IPS-18a (cell line): ENCODE measurements at regions not wholly inside any gene's neighbourhood (a gene's known extent, or its start where the extent isn't known, plus 50 kb on each side); places are given as distances from the start of the nearest gene placed in this dataset.

Source experiments
- H3K27ac ChIP-seq: one replicate; pipeline ENCODE4 v1.5.1; 2013; ENCODE audit warnings: low read length
- H3K27me3 ChIP-seq: one replicate; pipeline ENCODE4 v1.6.1; 2013; ENCODE audit warnings: mild to moderate bottlenecking, low read length; ENCODE audit not compliant: control insufficient read depth, insufficient read depth
- H3K36me3 ChIP-seq: one replicate; pipeline ENCODE4 v1.6.1; 2013; ENCODE audit warnings: low read depth, low read length; ENCODE audit not compliant: control insufficient read depth
- H3K4me1 ChIP-seq: one replicate; pipeline ENCODE4 v1.6.1; 2013; ENCODE audit warnings: low read depth, low read length; ENCODE audit not compliant: control insufficient read depth
- H3K4me3 ChIP-seq: one replicate; pipeline ENCODE4 v1.5.1; 2013; ENCODE audit warnings: low read length
- H3K9ac ChIP-seq: one replicate; pipeline ENCODE4 v1.6.1; 2013; ENCODE audit warnings: mild to moderate bottlenecking, low read length, moderate library complexity
- H3K9me3 ChIP-seq: one replicate; pipeline ENCODE4 v1.6.1; 2013; ENCODE audit warnings: low read depth, low read length; ENCODE audit not compliant: control insufficient read depth

- H3K9ac ChIP-seq, result no peak overlapping the region
- no peak overlapping the region for H3K27ac ChIP-seq
- H3K4me1 ChIP-seq, result peaks cover 10% of the 10 kb centered on the region
- H3K4me3 ChIP-seq, result no peak overlapping the region
- no peaks in the 10 kb centered on the region for H3K36me3 ChIP-seq
- H3K9me3 ChIP-seq, result no peaks in the 10 kb centered on the region
- H3K27me3 ChIP-seq, result no peaks in the 10 kb centered on the region
These were observed 1913.1 kb upstream of the PIK3C3 start for GRCh38 chr18:40041951-40042350.

GRCh38 chr18:40040574-40040973 is 1914.5 kb upstream of the PIK3C3 start:
- H3K36me3 ChIP-seq, result no peaks in the 10 kb centered on the region
- H3K4me3 ChIP-seq, result no peak overlapping the region
- H3K9me3 ChIP-seq, result no peaks in the 10 kb centered on the region
- H3K4me1 ChIP-seq, result peaks cover 10% of the 10 kb centered on the region
- no peak overlapping the region for H3K27ac ChIP-seq
- no peaks in the 10 kb centered on the region for H3K27me3 ChIP-seq
- no peak overlapping the region for H3K9ac ChIP-seq

- H3K9ac ChIP-seq, result no peak overlapping the region
- H3K9me3 ChIP-seq, result no peaks in the 10 kb centered on the region
- no peak overlapping the region for H3K27ac ChIP-seq
- no peaks in the 10 kb centered on the region for H3K36me3 ChIP-seq
- H3K27me3 ChIP-seq, result no peaks in the 10 kb centered on the region
- H3K4me1 ChIP-seq, result peaks cover 10% of the 10 kb centered on the region
- no peak overlapping the region for H3K4me3 ChIP-seq
These were observed 1917.7 kb upstream of the PIK3C3 start for GRCh38 chr18:40037356-40037755.

- H3K4me3 ChIP-seq, result no peak overlapping the region
- H3K27me3 ChIP-seq, result no peaks in the 10 kb centered on the region
- H3K9ac ChIP-seq, result no peak overlapping the region
- H3K27ac ChIP-seq, result no peak overlapping the region
- peaks cover 5% of the 10 kb centered on the region for H3K4me1 ChIP-seq
- no peaks in the 10 kb centered on the region for H3K9me3 ChIP-seq
- H3K36me3 ChIP-seq, result no peaks in the 10 kb centered on the region
These were observed 1918.2 kb upstream of the PIK3C3 start for GRCh38 chr18:40036861-40037260.

- Histone ChIP-seq H3K27me3 (no peaks in the 10 kb centered on the region), H3K27ac (no peak overlapping the region), H3K4me3 (no peak overlapping the region), H3K36me3 (no peaks in the 10 kb centered on the region), H3K4me1 (no peaks in the 10 kb centered on the region), H3K9me3 (no peaks in the 10 kb centered on the region), H3K9ac (no peak overlapping the region)
These were observed 1919.1 kb upstream of the PIK3C3 start for GRCh38 chr18:40035966-40036365.

GRCh38 chr18:40032076-40032475 is 1923.0 kb upstream of the PIK3C3 start:
- H3K4me3 ChIP-seq, result no peak overlapping the region
- H3K9me3 ChIP-seq, result no peaks in the 10 kb centered on the region
- H3K4me1 ChIP-seq, result no peaks in the 10 kb centered on the region
- no peak overlapping the region for H3K27ac ChIP-seq
- no peaks in the 10 kb centered on the region for H3K36me3 ChIP-seq
- H3K9ac ChIP-seq, result no peak overlapping the region
- no peaks in the 10 kb centered on the region for H3K27me3 ChIP-seq

GRCh38 chr18:40031435-40031834 is 1923.6 kb upstream of the PIK3C3 start:
- Histone ChIP-seq H3K27ac (no peak overlapping the region), H3K9ac (no peak overlapping the region), H3K9me3 (no peaks in the 10 kb centered on the region)

GRCh38 chr18:40019797-40020392 is 1935.1 kb upstream of the PIK3C3 start:
- Histone ChIP-seq H3K9me3 (no peaks in the 10 kb centered on the region), H3K27me3 (no peaks in the 10 kb centered on the region), H3K4me1 (peaks cover 51% of the 10 kb centered on the region), H3K36me3 (no peaks in the 10 kb centered on the region), H3K27ac (no peak overlapping the region), H3K4me3 (no peak overlapping the region), H3K9ac (no peak overlapping the region)

More at GRCh38 chr18:40031435-40031834, 1923.6 kb upstream of the PIK3C3 start:
- Histone ChIP-seq H3K36me3 (no peaks in the 10 kb centered on the region), H3K27me3 (no peaks in the 10 kb centered on the region), H3K4me3 (no peak overlapping the region), H3K4me1 (no peaks in the 10 kb centered on the region)

- Histone ChIP-seq H3K36me3 (no peaks in the 10 kb centered on the region), H3K9me3 (no peaks in the 10 kb centered on the region), H3K27ac (no peak overlapping the region), H3K4me3 (no peak overlapping the region), H3K4me1 (peaks cover 51% of the 10 kb centered on the region), H3K9ac (no peak overlapping the region), H3K27me3 (no peaks in the 10 kb centered on the region)
These were observed 1936.8 kb upstream of the PIK3C3 start for GRCh38 chr18:40018266-40018665.

GRCh38 chr18:40017021-40017420 is 1938.0 kb upstream of the PIK3C3 start:
- Histone ChIP-seq H3K4me3 (no peak overlapping the region), H3K36me3 (no peaks in the 10 kb centered on the region), H3K27me3 (no peaks in the 10 kb centered on the region), H3K4me1 (peaks cover 55% of the 10 kb centered on the region), H3K27ac (no peak overlapping the region), H3K9ac (no peak overlapping the region), H3K9me3 (no peaks in the 10 kb centered on the region)

GRCh38 chr18:40016405-40016804 is 1938.6 kb upstream of the PIK3C3 start:
- H3K27ac ChIP-seq, result no peak overlapping the region
- no peak overlapping the region for H3K9ac ChIP-seq
- peaks cover 49% of the 10 kb centered on the region for H3K4me1 ChIP-seq
- no peaks in the 10 kb centered on the region for H3K27me3 ChIP-seq
- no peaks in the 10 kb centered on the region for H3K36me3 ChIP-seq
- no peaks in the 10 kb centered on the region for H3K9me3 ChIP-seq
- H3K4me3 ChIP-seq, result no peak overlapping the region

GRCh38 chr18:40013001-40013609 is 1941.9 kb upstream of the PIK3C3 start:
- H3K9me3 ChIP-seq, result no peaks in the 10 kb centered on the region
- no peak overlapping the region for H3K27ac ChIP-seq
- no peaks in the 10 kb centered on the region for H3K36me3 ChIP-seq
- peaks cover 16% of the 10 kb centered on the region for H3K4me1 ChIP-seq
- no peak overlapping the region for H3K9ac ChIP-seq
- no peak overlapping the region for H3K4me3 ChIP-seq
- no peaks in the 10 kb centered on the region for H3K27me3 ChIP-seq
